Left cardiac atrium (tissue), 4 donors: ENCODE measurements at regions not wholly inside any gene's neighbourhood (a gene's known extent, or its start where the extent isn't known, plus 50 kb on each side); places are given as distances from the start of the nearest gene placed in this dataset.
"Not testable (repeated sequence)": the region's sequence is repeated elsewhere in the genome, so short reads cannot be mapped to it uniquely, and the experiment has no call there.

Experiments used
- ATAC-seq, 2 donors: fragments of 200-7000 bp; cut with Tn5 transposase; one replicate each; pipeline ENCODE4 v1.9.1; 2020; ENCODE audit warnings: mild to moderate bottlenecking in 2 of 2, moderate library complexity in 2 of 2
- DNase-seq: peaks from one replicate; pipeline ENCODE4 v3.0.0-alpha.2; 2020
- intact Hi-C, 2 donors: fragments of 100-400 bp; cut with DNase I; formaldehyde crosslinking; loops; one replicate each; pipeline versions ENCODE4 v1.14.1 to v1.15.1; 2022 to 2023
- donor health status: DM: no; HTN: yes; CAD: no.
- donor health status: DM: no; HTN: yes; CAD: no; lungs with severe emphysema.
- donor health status: DM: yes; HTN: yes; CAD: no.
- donor health status: Dilated cardiomyopathy.

DNA sequence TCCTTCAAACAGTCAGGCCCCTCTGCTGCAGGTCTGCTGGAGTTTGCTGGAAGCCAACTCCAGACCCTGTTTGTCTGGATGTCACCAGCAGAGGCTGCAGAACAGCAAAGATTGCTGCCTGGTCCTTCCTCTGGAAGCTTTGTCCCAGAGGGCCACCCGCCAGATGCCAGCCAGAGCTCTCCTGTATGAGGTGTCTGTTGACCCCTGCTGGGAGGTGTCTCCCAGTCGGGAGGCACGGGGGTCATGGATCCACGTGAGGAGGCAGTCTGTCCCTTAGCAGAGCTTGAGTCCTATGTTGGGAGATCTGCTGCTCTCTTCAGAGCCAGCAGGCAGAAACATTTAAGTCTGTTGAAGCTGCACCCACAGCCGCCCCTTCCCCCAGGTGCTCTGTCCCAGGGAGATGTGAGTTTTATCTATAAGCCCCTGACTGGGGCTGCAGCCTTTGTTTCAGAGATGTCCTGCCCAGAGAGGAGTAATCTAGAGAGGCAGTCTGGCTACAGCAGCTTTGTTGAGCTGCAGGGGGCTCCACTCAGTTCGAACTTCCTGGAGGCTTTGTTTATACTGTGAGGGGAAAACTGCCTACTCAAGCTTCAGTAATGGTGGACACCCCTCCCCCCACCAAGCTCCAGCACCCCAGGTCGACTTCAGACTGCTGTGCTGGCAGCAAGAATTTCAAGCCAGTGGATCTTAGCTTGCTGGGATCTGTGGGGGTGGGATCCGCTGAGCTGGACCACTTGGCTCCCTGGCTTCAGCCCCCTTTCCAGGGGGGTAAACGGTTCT lies 72.1 kb downstream of the OGFRL1 start:
- DNase-seq, intact Hi-C loops, ATAC-seq: not testable (repeated sequence)

DNA sequence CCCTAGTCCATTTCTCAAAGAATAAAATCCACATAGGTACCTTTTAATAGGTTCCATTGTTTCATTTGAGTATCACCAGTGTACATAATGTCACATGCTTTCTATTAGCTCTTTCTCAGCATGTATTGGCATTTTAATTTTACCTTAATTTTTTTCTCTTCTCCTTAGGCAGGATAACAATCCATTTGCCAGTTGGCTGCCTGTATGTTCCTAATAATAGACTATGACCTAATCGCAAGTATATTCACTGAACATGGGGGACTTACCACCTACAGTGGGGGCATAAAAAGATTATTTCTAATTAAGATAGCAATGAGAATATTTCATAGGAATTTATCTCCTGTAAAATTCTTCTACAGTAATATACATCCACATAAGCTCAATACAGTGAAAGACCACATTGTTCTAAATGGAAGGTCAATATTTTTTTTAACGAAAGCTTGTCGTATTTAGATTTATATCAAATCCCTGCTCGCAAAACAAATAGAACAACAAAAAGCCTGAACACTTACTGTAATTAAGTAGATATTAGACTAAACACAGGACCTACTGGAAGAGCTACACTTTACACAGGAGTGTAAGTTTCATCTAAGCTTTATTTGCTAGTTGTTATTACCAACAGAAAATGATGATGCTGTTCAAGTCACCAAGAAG lies 76.4 kb downstream of the OGFRL1 start:
- DNase-seq (no peak), ATAC-seq (peak; percentile 45 to 63)
- intact Hi-C loops, result no loop called here

DNA sequence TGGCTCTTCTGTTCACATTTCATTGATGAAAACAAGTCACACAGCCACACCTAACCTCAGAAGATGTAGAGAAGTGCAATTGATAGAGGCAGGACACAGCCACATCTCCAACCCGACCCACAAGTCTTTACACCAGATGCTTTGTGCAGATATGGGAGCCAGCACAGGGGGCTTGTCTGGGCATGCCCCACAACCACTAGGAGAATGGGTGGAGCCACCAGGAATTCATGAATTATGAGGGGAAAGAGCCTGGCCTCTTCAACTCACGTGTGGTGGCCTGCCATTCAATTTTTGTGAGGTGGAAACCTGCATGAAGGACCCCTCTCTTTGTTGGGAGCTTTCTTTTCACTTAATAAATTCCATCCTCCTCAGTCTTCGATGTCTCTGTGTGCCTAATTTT lies 79.1 kb downstream of the OGFRL1 start:
- ATAC-seq (no peak), DNase-seq (no peak)
- intact Hi-C loops, result no loop called here

DNA sequence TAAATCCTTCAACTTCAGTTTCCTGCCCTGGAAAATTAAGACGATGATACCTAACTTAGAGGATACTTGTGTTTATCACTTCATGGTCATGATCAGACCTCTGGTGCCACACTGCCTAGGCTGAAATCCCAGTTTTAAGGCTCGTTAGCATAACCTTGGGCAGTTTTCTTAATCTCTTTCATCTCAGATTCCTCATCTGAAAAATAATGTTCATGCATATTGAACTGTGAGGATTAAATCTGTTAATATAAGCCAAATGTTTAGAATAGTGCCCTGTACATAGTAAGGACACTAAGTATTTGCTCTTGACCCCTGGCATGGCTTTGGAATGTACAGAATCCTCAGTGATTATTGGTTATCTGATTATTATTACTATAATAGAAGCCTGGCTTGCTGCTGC lies 79.7 kb downstream of the OGFRL1 start:
- intact Hi-C loops, result no loop called here
- ATAC-seq (no peak), DNase-seq (no peak)

DNA sequence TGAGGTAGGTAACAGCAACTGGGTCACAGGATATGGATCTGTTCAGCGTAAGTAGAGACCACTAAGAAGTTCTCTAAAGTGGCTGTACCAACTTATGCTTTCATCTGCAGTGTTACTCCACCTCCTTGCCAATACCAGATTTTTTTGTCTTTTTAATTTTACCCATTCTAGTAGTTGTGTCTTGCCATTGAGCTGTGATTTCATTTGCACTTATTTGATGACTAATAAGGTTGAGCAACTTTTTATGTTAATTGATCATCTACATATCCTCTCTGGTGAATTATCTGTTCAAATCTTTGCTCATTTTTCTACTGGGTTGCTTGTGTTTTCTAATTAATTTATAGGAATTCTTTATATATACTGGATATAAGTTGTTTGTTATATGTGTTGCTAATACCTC lies 82.9 kb downstream of the OGFRL1 start:
- DNase-seq (no peak), ATAC-seq (no peak)
- intact Hi-C loops, result loop anchor here in 1 of 2 donors (10.0 kb wide), 1 partner anchor 713 kb away; no protein-coding TSS in a partner anchor

DNA sequence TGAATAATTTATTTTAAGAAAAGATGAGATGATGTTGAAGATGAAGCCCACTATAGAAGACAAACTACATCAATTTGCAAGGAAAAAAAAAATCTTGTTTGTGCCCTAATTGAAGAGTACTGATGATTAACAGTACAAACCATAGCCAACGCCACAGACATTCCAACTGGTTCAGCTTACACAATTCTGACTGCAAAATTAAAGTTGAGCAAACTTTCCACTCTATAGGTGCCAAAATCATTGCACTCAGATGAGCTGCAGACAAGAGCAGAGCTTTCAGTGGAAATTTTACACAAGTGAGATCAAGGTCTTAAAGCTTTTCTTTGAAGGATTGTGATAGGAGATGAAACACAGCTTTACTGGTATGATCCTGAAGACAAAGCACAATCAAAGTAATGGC lies 85.3 kb downstream of the OGFRL1 start:
- ATAC-seq, result no peak
- intact Hi-C loops, result loop anchor here in 1 of 2 donors (10.0 kb wide), 1 partner anchor 711 kb away; no protein-coding TSS in a partner anchor
- DNase-seq, result no peak

DNA sequence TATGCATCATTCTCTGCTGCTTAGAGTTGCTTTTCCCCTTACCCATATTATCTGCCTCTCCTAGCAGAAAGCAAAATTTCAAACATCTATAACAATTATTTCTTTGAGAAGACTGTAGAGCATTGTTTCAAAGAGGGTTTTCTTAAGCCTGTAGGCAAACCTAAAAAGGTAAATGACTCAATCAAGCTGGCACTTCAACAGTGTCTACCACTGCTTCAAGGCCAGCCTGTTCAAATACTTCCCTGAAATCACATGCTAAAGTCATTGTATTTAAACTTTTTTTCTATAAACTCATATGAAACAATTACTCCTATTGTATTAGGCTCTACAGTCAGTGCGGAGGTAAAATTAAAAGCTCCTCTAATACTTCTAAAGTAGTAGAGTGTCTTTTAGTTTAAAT lies 87.1 kb downstream of the OGFRL1 start:
- ATAC-seq (no peak), DNase-seq (no peak)
- intact Hi-C loops, result loop anchor here in 1 of 2 donors (10.0 kb wide), 1 partner anchor 709 kb away; no protein-coding TSS in a partner anchor

DNA sequence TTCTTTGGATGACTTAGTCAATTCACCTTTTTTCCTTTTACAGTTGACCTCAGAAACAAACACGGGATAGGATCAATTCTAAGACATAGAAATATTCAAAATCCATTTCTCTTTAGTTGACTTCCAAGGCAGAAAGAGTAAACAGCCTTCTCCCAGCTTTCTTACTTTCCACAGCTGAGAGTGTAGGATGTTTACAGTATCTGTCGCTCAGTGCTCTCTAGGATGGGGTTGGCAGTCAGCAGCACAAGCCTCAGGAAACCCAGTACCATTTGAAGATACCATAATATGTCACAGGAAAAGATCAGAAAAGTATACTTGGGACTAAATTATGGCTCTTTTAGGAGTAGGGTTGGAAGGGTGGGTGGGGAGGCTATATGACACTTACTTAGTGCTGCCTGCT lies 88.2 kb downstream of the OGFRL1 start:
- no peak for DNase-seq
- no peak for ATAC-seq
- intact Hi-C loops, result loop anchor here in 1 of 2 donors (10.0 kb wide), 1 partner anchor 708 kb away; no protein-coding TSS in a partner anchor

DNA sequence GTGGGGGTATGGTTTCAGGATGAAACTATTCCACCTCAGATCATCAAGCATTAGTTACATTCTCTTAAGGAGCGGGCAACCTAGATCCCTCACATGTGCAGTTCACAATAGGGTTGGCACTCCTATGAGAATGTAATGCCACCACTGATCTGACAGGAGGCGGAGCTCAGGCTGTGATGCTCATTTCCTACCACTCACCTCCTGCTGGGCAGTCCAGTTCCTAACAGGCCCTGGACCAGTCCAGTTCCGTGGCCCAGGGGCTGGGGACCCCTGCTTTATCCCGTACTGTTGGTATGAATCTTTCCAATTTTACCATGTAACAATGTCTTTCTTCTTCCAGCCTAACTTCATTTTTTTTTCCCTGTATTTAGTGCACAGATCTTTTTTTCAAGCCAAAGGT lies 94.9 kb downstream of the OGFRL1 start:
- intact Hi-C loops, result loop anchor here in 1 of 2 donors (10.0 kb wide), 1 partner anchor 121 kb away; no protein-coding TSS in a partner anchor
- no peak for ATAC-seq
- no peak for DNase-seq

DNA sequence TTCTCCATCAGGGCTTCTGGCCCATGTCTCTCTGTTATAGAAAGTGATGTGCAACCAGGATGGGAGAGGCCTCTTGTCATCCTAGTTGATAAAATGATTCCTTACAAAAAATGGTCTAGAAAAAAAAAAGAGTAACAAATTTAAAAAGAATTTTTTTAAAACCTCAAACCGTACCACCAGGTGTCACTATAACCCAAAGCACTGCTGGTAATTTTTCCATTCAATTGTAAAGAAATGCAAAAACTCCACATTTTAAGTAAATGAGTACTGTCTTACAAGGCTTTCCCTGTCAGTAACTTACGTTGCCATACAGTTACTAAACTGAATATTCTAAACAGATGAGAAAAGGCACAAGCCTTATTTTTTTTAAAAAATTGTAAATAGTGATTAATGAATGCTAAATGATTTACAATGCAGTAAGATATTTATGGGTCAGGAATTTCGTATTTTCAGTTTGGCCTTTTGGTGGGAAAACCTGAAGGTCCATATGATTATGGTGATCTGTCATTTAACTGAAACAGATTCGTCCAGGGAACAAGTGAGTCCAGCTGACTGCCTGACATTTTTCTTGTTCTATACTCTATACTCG lies 95.4 kb downstream of the OGFRL1 start:
- intact Hi-C loops, result loop anchor here (2.0 to 10.0 kb wide), 2 partner anchors 121 to 125 kb away; no protein-coding TSS in a partner anchor
- no peak for ATAC-seq
- DNase-seq, result no peak

DNA sequence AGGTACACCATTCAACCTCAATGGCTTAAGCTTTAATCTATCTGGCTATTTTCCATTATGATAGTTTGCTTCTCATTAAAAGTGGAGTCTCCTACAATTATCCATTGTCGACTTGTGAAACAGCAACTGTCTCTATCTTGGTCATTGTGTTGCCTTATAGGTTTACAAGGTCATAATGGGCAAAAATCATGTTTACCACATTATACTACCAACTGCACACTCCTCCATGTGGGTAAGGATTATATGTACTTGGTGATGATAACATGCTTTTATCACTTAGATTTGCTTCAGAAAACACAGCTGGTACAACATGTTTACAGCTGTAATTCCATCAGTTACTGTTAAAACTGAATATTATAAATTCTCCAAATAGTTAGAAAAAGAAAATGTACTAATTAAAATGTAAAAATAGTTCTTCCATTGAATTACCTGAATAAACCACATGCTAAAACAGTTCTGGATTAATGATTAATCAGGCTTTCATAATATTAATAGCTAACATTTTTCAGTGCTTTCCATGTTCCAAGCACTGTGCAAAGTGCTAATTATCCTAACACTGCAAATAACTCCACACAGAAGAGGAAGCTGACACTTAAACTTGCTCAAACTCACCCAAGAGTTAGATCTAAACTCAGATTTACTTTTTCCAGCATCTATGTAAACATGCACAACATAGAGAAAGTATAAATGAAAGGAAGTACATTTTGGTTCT lies 96.7 kb downstream of the OGFRL1 start:
- intact Hi-C loops, result loop anchor here (2.0 to 10.0 kb wide), 2 partner anchors 120 to 124 kb away; no protein-coding TSS in a partner anchor
- DNase-seq, result no peak
- ATAC-seq, result no peak

DNA sequence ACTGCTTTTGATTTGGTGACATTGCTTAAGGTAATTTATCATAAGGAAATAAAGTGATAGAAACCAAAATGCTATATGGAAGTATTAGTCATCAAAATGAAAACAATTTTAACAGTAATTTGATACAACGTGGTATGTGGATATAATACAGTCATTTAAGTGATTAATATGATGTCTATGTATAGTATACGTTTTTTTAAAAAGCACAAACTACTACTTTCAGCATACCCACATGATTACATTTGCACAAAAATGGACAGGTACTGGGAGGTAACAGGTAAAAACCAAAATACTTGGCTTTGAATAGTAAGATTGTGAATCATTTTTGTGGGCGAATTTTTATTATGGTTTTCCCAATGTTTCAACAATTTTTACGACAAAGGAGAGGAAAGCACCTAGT lies 97.6 kb downstream of the OGFRL1 start:
- ATAC-seq (no peak), DNase-seq (no peak)
- intact Hi-C loops, result loop anchor here in 1 of 2 donors (10.0 kb wide), 1 partner anchor 119 kb away; no protein-coding TSS in a partner anchor

DNA sequence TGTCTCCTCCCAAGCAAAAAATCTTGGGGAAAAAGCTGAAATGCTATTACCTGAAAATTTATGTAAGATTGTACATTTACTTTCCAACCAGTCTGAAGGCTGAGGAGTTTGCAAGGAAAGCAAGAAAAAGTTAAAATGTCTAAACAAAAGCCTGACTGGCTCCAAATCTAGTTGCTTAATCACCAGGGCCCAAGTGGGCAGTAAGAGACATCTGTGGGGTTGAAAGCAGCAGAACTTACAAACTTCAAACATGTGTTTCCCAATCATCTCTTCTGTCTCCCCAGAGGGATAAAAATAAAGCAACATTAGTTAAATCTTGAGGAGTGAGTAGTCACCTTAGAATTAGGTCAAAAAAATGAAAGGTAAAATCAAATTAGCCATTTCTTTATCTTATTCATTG lies 98.6 kb downstream of the OGFRL1 start:
- ATAC-seq (peak in 1 of 2 donors; percentile 34), DNase-seq (no peak)
- intact Hi-C loops, result loop anchor here in 1 of 2 donors (10.0 kb wide), 1 partner anchor 118 kb away; no protein-coding TSS in a partner anchor

DNA sequence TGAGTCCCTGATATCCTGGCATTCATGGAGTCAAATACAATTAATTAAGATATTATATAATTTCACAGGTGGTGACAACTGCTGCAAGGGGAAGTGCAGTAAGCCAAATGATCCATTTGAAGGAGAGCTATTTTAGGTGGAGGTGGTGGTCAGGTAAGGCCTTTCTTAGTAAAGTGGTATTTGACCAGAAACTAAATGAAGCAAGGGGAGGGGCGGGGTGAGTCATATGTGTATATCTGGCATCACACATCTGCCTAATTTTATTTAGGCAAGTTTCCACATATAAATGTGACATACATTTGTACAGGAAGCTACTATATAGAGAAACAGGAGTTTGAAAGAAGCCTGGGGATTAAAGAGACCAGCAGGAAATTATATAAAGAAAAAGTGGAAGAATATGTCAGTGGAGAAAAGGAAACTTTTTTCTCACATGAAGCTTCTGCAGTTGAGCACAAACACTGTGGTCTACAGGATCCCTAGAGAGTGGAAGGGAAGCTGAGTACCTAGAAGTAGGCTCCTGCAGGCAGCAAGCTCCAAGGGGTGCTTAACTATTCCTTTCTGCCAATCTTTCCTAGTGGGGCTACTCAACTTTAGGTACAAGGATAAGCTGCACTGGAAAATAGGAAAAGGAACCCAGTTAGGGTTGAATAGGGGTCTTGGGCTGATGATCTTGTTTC lies 99.6 kb downstream of the OGFRL1 start:
- ATAC-seq, result peak in 1 of 2 donors; percentile 17
- DNase-seq, result no peak
- intact Hi-C loops, result loop anchor here in 1 of 2 donors (10.0 kb wide), 1 partner anchor 117 kb away; no protein-coding TSS in a partner anchor

DNA sequence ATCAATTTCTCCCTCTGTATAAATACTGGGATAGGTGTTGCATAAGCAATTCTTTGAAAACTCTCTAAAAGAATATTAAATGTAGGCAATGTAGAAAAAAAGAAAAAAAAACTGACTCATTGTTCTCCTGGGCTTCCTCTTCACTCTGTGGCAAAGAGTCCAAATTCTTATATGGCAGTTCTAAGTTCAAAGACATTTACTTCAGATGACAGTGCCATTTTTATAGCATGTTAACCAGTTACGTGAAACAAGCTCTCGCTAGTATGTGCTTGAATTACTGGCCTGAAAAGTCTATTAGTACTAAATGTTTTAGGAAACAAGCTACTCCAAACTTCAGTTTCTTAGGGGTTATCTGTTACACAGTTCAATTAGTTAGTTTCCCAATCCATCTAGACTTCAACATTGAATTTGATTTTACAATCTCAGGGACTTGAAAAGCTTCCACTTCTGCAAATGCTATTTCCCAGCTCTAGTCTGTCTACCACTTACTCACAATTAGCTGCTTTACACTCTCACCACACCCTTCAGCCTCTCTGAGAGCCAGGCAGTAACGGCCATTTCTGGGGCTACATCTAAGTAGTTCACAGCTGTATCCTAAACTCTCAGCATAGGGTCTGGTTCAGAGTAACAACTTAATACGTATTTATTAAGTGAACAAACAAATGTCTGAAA lies 100.4 kb downstream of the OGFRL1 start:
- intact Hi-C loops, result loop anchor here in 1 of 2 donors (10.0 kb wide), 1 partner anchor 116 kb away; no protein-coding TSS in a partner anchor
- ATAC-seq (no peak), DNase-seq (no peak)

DNA sequence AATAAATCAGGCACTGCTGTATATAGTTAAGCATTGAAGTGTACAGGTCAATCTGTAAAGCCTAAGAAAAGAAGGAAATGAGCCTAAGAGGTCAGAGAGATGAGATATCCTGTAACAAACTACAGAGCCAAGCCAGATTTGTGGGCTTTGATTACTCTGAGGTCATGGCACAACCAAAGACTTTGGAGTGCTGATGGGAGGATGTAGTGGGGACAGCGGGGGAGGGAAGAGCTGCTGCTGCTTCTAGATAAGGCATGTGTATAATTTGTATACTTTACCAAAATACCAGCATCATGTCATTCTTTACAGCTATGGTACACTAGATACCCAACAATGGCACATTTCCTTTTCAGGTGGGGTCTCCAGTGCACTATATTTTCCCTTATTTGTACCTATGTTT lies 102.5 kb downstream of the OGFRL1 start:
- no peak for ATAC-seq
- no peak for DNase-seq
- intact Hi-C loops, result no loop called here

DNA sequence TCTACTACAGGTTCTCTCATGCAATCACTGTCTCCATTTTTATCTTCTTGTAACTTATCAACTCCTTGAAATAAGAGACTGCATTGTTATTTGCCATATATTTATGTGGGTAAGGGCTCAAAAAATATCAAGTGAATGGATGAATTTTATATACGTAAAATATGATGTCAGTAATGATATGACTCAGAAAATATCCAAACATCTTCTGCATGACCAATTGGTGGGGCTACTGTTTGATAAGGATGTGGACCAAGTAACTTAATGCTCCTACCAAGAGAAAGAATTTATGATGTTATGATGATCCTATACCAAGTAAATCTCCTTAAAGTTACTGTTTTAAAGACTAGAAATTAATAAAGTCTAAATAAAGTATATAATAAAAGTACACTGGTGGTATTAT lies 103.7 kb downstream of the OGFRL1 start:
- ATAC-seq (no peak), DNase-seq (no peak)
- intact Hi-C loops, result no loop called here

DNA sequence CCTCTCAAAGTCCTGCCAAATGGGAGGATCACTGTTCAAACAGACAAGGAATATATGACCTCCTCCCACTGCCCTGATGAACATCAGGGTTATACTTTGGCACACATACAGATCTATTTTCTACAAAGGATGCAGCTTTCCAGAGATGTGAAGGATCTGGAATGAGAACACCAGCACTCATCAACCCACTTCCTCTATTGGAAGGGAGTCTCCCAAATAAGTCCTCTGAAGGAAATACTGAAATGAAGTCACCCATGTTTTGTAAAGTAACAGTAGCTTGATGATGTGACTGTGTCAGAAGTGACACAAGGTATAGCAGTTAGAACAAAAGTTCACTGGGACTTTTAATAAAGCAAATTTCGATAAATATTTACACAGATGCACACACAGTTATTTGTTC lies 104.9 kb downstream of the OGFRL1 start:
- no peak for DNase-seq

More for the DNA sequence above, 104.9 kb downstream of the OGFRL1 start:
- intact Hi-C loops, result no loop called here
- peak; percentile 58 to 81 for ATAC-seq
